Liver (tissue), 8 donors: ENCODE measurements at regions not wholly inside any gene's neighbourhood (a gene's known extent, or its start where the extent isn't known, plus 50 kb on each side); places are given as distances from the start of the nearest gene placed in this dataset.

Source experiments
- DNase-seq: peaks from one replicate; pipeline ENCODE4 v3.0.0-alpha.2; 2017; ENCODE audit warnings: low spot score
- H3K27ac ChIP-seq, 2 donors: one replicate each; pipeline ENCODE4 v1.7.0; 2013; ENCODE audit warnings: inconsistent platforms in 2 of 2, low read length in 2 of 2, control low read depth in 1 of 2, low read depth in 1 of 2, mild to moderate bottlenecking in 1 of 2
- H3K27me3 ChIP-seq, 4 donors: one replicate each; pipeline versions ENCODE4 v1.6.1 to v1.7.0; 2013; ENCODE audit warnings: low read length in 3 of 4, inconsistent platforms in 1 of 4, mild to moderate bottlenecking in 1 of 4, moderate library complexity in 1 of 4; ENCODE audit not compliant: control insufficient read depth in 4 of 4, insufficient read depth in 4 of 4
- H3K36me3 ChIP-seq, 4 donors: one replicate each; pipeline versions ENCODE4 v1.6.1 to v1.7.0; 2013; ENCODE audit warnings: low read length in 3 of 4, mild to moderate bottlenecking in 3 of 4, low read depth in 1 of 4, moderate library complexity in 1 of 4; ENCODE audit not compliant: control insufficient read depth in 4 of 4, insufficient read depth in 3 of 4
- H3K4me1 ChIP-seq, 4 donors: one replicate each; pipeline versions ENCODE4 v1.6.1 to v1.7.0; 2013; ENCODE audit warnings: low read length in 3 of 4, mild to moderate bottlenecking in 3 of 4, moderate library complexity in 1 of 4; ENCODE audit not compliant: control insufficient read depth in 4 of 4, insufficient read depth in 4 of 4
- H3K4me3 ChIP-seq, 3 donors: one replicate each; pipeline versions ENCODE4 v1.6.1 to v1.7.0; 2013; ENCODE audit warnings: low read length in 3 of 3, control low read depth in 1 of 3, low read depth in 1 of 3, mild to moderate bottlenecking in 1 of 3
- H3K9ac ChIP-seq, 2 donors: one replicate each; pipeline ENCODE4 v1.7.0; 2013; ENCODE audit warnings: low read length in 2 of 2, mild to moderate bottlenecking in 2 of 2, moderate library complexity in 2 of 2, control low read depth in 1 of 2, low read depth in 1 of 2
- H3K9me3 ChIP-seq, 4 donors: one replicate each; pipeline versions ENCODE4 v1.6.1 to v1.7.0; 2013; ENCODE audit warnings: low read length in 3 of 4; ENCODE audit not compliant: control insufficient read depth in 4 of 4
- EGR1 ChIP-seq, 2 donors: IDR thresholded peaks; 2 replicates each; pipeline ENCODE4 v1.6.1; 2016 to 2018; ENCODE audit warnings: antibody characterized with exemption in 2 of 2, low read depth in 2 of 2
- FOXA1 ChIP-seq: IDR thresholded peaks from 2 replicates; pipeline ENCODE4 v1.6.1; 2016; ENCODE audit warnings: antibody characterized with exemption
- FOXA2 ChIP-seq: IDR thresholded peaks from 2 replicates; pipeline ENCODE4 v1.6.1; 2016; ENCODE audit warnings: antibody characterized with exemption
- GABPA ChIP-seq, 2 donors: IDR thresholded peaks in 1 of 2; conservative IDR thresholded peaks in 1 of 2; 2 replicates each; pipeline ENCODE4 v1.6.1; 2016; ENCODE audit warnings: antibody characterized with exemption in 2 of 2, mild to moderate bottlenecking in 1 of 2, moderate library complexity in 1 of 2
- HNF4A ChIP-seq, 2 donors: conservative IDR thresholded peaks; 2 replicates each; pipeline ENCODE4 v1.6.1; 2016; ENCODE audit warnings: antibody characterized with exemption in 2 of 2, mild to moderate bottlenecking in 2 of 2
- HNF4G ChIP-seq: IDR thresholded peaks from 2 replicates; pipeline ENCODE4 v1.6.1; 2016; ENCODE audit warnings: antibody characterized with exemption
- JUND ChIP-seq, 2 donors: IDR thresholded peaks; 2 replicates each; pipeline ENCODE4 v1.6.1; 2016; ENCODE audit warnings: antibody characterized with exemption in 2 of 2
- NR2F2 ChIP-seq: IDR thresholded peaks from 2 replicates; pipeline ENCODE4 v1.6.1; 2016; ENCODE audit warnings: antibody characterized with exemption
- RAD21 ChIP-seq, 2 donors: IDR thresholded peaks; 2 replicates each; pipeline ENCODE4 v1.6.1; 2016; ENCODE audit warnings: antibody characterized with exemption in 2 of 2, mild to moderate bottlenecking in 2 of 2
- RXRA ChIP-seq, 2 donors: IDR thresholded peaks; 2 replicates each; pipeline ENCODE4 v1.6.1; 2017 to 2018; ENCODE audit warnings: antibody characterized with exemption in 2 of 2, mild to moderate bottlenecking in 1 of 2
- SP1 ChIP-seq: IDR thresholded peaks from 2 replicates; pipeline ENCODE4 v1.6.1; 2018; ENCODE audit warnings: antibody characterized with exemption, mild to moderate bottlenecking
- TAF1 ChIP-seq: conservative IDR thresholded peaks from 2 replicates; pipeline ENCODE4 v1.6.1; 2016; ENCODE audit warnings: antibody characterized with exemption, mild to moderate bottlenecking
- YY1 ChIP-seq: IDR thresholded peaks from 2 replicates; pipeline ENCODE4 v1.6.1; 2016; ENCODE audit warnings: antibody characterized with exemption, mild to moderate bottlenecking
- ZBTB33 ChIP-seq: IDR thresholded peaks from 2 replicates; pipeline ENCODE4 v1.6.1; 2016; ENCODE audit warnings: antibody characterized with exemption
- WGBS: extraction: QIAGEN DNeasy Blood & Tissue Kit; methylation state at CpG from one replicate; pipeline ENCODE4 v1.1.7; 2013; 5-methylcytosine and 5-hydroxymethylcytosine counted together
- TF ChIP-seq, protein P1 (sequence below): IDR thresholded peaks from 2 replicates; pipeline ENCODE4 v1.6.1; 2016; ENCODE audit warnings: antibody characterized with exemption
- TF ChIP-seq, protein P2 (sequence below): fragments of 150-350 bp; IDR thresholded peaks from 2 replicates; pipeline ENCODE4 v1.5.1; 2017; ENCODE audit warnings: improper control_type of control experiment, low read depth, low read length; ENCODE audit not compliant: missing input control
- TF ChIP-seq, protein P3 (sequence below): IDR thresholded peaks from 2 replicates; pipeline ENCODE4 v1.6.1; 2016; ENCODE audit warnings: antibody characterized with exemption
- TF ChIP-seq, protein P4 (sequence below): IDR thresholded peaks from 2 replicates; pipeline ENCODE4 v1.6.1; 2016; ENCODE audit warnings: antibody characterized with exemption, mild to moderate bottlenecking
- donor health status: healthy.
- donor health status: healthy.
- donor health status: healthy.
- donor health status: healthy.
- donor health status: healthy.

DNA sequence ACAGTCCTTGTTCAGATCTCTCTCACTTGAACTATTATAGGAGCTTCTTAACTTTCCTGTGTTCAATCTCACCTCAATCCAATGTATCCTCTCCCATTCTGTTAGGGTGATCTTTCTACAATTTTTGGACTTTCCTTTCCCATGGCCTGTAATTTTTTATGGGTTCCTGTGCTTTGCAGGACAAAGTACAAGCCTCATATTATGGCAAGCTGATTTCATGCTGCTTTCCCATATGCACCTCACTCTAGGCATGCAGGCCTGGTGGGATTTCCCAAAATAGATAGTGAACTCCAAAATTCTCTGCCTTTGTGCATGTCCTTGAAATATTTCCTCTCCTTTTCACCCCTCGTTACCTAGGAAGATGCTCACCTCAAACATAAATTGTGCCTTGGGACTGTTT, 499.4 kb downstream of the NAV3 start:
- H3K36me3 ChIP-seq = no peaks in the 10 kb centered on the region
- H3K4me1 ChIP-seq = no peaks in the 10 kb centered on the region
- DNase-seq = no peak
- WGBS = 85% methylated on average over 1 of the region's 1 CpG
- TF ChIP-seq RAD21 (IDR thresholded peaks at IDR 0.05) = no peak
- no peak for TF ChIP-seq TAF1
- TF ChIP-seq GABPA (IDR thresholded peaks at IDR 0.05 in 1 of 2, conservative IDR thresholded peaks at IDR 0.05 in 1 of 2) = no peak
- TF ChIP-seq, protein P1, sequence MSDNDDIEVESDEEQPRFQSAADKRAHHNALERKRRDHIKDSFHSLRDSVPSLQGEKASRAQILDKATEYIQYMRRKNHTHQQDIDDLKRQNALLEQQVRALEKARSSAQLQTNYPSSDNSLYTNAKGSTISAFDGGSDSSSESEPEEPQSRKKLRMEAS = no peak
- TF ChIP-seq, protein P2, sequence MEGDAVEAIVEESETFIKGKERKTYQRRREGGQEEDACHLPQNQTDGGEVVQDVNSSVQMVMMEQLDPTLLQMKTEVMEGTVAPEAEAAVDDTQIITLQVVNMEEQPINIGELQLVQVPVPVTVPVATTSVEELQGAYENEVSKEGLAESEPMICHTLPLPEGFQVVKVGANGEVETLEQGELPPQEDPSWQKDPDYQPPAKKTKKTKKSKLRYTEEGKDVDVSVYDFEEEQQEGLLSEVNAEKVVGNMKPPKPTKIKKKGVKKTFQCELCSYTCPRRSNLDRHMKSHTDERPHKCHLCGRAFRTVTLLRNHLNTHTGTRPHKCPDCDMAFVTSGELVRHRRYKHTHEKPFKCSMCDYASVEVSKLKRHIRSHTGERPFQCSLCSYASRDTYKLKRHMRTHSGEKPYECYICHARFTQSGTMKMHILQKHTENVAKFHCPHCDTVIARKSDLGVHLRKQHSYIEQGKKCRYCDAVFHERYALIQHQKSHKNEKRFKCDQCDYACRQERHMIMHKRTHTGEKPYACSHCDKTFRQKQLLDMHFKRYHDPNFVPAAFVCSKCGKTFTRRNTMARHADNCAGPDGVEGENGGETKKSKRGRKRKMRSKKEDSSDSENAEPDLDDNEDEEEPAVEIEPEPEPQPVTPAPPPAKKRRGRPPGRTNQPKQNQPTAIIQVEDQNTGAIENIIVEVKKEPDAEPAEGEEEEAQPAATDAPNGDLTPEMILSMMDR = no peak
- no peak for TF ChIP-seq NR2F2
- TF ChIP-seq RXRA (IDR thresholded peaks at IDR 0.05) = no peak
- no peak for TF ChIP-seq FOXA1
- no peak for TF ChIP-seq FOXA2
- TF ChIP-seq JUND (IDR thresholded peaks at IDR 0.05) = no peak
- TF ChIP-seq ZBTB33 = no peak
- TF ChIP-seq HNF4G = no peak
- TF ChIP-seq HNF4A (conservative IDR thresholded peaks at IDR 0.05) = no peak
- TF ChIP-seq EGR1 (IDR thresholded peaks at IDR 0.05; ENCODE audit: low read depth in 2 of 2) = no peak
- TF ChIP-seq, protein P3, sequence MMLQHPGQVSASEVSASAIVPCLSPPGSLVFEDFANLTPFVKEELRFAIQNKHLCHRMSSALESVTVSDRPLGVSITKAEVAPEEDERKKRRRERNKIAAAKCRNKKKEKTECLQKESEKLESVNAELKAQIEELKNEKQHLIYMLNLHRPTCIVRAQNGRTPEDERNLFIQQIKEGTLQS = no peak
- no peak for TF ChIP-seq YY1
- TF ChIP-seq SP1 = no peak
- H3K27ac ChIP-seq = no peak overlapping the region
- no peaks in the 10 kb centered on the region for H3K27me3 ChIP-seq
- no peak overlapping the region for H3K4me3 ChIP-seq
- no peaks in the 10 kb centered on the region for H3K9me3 ChIP-seq
- no peak overlapping the region for H3K9ac ChIP-seq

DNA sequence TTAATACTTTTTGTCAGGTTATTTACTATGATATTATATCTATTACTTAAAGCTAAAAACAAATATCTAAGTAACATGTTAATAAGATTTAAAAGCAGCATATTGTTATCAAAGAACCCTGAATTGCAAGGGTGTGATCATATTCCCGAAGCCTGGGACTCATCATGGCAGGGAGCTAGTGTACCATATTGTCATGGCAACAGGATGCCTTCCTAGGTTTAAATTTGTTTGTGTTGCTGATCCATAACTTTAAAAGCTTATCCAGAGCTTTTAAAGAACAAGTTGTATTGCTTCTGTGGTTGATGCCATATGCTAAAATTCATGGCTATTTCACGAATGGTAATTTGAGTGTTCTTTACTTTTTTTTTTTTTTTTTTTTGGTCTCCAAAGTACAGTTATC, 500.5 kb downstream of the NAV3 start:
- Histone ChIP-seq H3K9ac (no peak overlapping the region), H3K36me3 (no peaks in the 10 kb centered on the region), H3K27me3 (no peaks in the 10 kb centered on the region), H3K4me3 (no peak overlapping the region), H3K27ac (no peak overlapping the region), H3K4me1 (no peaks in the 10 kb centered on the region), H3K9me3 (no peaks in the 10 kb centered on the region)
- WGBS = 84% methylated on average over 2 of the region's 2 CpGs
- no peak for TF ChIP-seq HNF4A (conservative IDR thresholded peaks at IDR 0.05)
- no peak for DNase-seq

DNA sequence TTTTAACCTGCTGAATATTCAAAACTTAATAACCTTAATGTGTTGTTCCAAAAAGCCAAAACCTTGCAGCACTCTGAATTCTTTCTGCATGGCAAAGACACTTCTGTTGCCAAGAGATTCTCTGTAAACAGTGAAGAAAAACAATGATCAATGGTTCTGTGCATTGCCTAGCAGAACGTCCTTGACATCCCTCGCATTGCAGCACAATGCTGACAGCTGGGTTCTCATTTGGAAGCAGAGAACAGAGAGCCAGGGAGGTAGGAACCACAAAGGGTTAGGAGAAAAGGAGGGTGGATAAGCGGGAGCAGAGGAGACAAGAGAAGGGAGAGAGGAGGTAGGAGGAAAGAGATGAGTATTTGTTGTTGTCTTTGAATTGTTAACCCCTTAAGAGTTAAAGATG, 501.1 kb downstream of the NAV3 start:
- WGBS = 31% methylated on average over 3 of the region's 3 CpGs
- H3K4me1 ChIP-seq = no peaks in the 10 kb centered on the region
- no peak overlapping the region for H3K9ac ChIP-seq
- H3K27me3 ChIP-seq = no peaks in the 10 kb centered on the region
- no peak overlapping the region for H3K27ac ChIP-seq
- H3K9me3 ChIP-seq = no peaks in the 10 kb centered on the region
- no peak overlapping the region for H3K4me3 ChIP-seq
- no peak for DNase-seq
- H3K36me3 ChIP-seq = no peaks in the 10 kb centered on the region
- TF ChIP-seq, protein P4, sequence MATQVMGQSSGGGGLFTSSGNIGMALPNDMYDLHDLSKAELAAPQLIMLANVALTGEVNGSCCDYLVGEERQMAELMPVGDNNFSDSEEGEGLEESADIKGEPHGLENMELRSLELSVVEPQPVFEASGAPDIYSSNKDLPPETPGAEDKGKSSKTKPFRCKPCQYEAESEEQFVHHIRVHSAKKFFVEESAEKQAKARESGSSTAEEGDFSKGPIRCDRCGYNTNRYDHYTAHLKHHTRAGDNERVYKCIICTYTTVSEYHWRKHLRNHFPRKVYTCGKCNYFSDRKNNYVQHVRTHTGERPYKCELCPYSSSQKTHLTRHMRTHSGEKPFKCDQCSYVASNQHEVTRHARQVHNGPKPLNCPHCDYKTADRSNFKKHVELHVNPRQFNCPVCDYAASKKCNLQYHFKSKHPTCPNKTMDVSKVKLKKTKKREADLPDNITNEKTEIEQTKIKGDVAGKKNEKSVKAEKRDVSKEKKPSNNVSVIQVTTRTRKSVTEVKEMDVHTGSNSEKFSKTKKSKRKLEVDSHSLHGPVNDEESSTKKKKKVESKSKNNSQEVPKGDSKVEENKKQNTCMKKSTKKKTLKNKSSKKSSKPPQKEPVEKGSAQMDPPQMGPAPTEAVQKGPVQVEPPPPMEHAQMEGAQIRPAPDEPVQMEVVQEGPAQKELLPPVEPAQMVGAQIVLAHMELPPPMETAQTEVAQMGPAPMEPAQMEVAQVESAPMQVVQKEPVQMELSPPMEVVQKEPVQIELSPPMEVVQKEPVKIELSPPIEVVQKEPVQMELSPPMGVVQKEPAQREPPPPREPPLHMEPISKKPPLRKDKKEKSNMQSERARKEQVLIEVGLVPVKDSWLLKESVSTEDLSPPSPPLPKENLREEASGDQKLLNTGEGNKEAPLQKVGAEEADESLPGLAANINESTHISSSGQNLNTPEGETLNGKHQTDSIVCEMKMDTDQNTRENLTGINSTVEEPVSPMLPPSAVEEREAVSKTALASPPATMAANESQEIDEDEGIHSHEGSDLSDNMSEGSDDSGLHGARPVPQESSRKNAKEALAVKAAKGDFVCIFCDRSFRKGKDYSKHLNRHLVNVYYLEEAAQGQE = no peak
- TF ChIP-seq, protein P3 = no peak
- TF ChIP-seq JUND (IDR thresholded peaks at IDR 0.05) (no peak), RAD21 (IDR thresholded peaks at IDR 0.05) (no peak), HNF4A (conservative IDR thresholded peaks at IDR 0.05) (no peak), ZBTB33 (no peak), NR2F2 (no peak), YY1 (no peak), RXRA (IDR thresholded peaks at IDR 0.05) (no peak)
